ENCODE measurements at regions not wholly inside any gene's neighbourhood (a gene's known extent, or its start where the extent isn't known, plus 50 kb on each side); places are given as distances from the start of the nearest gene placed in this dataset.

GRCh38 chr9:1771094-1771789 lies 243.9 kb upstream of the SMARCA2 start:
- TF ChIP-seq CTCF (conservative IDR thresholded peaks at IDR 0.05 in 1 of 2, IDR thresholded peaks at IDR 0.05 in 1 of 2; ENCODE audit: extremely low read depth in 1 of 2, insufficient read depth in 1 of 2, low read depth in 1 of 2, low read length in 2 of 2) (no peak), EZH2 (IDR thresholded peaks at IDR 0.05; ENCODE audit: borderline replicate concordance, low read length) (no peak)

Data from mammary epithelial cell (primary cell).